Astrocyte (in vitro differentiated cells and primary cell): ENCODE measurements at regions not wholly inside any gene's neighbourhood (a gene's known extent, or its start where the extent isn't known, plus 50 kb on each side); places are given as distances from the start of the nearest gene placed in this dataset.

ENCODE experiments used
- DNase-seq: peaks from one replicate; pipeline ENCODE4 v3.0.0-alpha.2; 2010; ENCODE audit warnings: low read depth
- FAIRE-seq: peaks from 2 replicates; lab custom pipeline; 2011; peaks lifted over from hg19 to GRCh38; lab: Jason Lieb, UNC
- H2AFZ ChIP-seq: 2 replicates; pipeline ENCODE4 v1.6.0; 2012; ENCODE audit warnings: low read depth, low read length, inconsistent platforms
- H3K27ac ChIP-seq: 2 replicates; pipeline ENCODE4 v1.5.1; 2011; ENCODE audit warnings: low read depth, low read length, inconsistent platforms
- H3K27me3 ChIP-seq: 2 replicates; pipeline ENCODE4 v1.6.0; 2011; ENCODE audit warnings: low read length, inconsistent platforms; ENCODE audit not compliant: insufficient read depth
- H3K36me3 ChIP-seq: 2 replicates; pipeline ENCODE4 v1.5.1; 2011; ENCODE audit warnings: low read length, inconsistent platforms; ENCODE audit not compliant: insufficient read depth
- H3K4me1 ChIP-seq: 2 replicates; pipeline ENCODE4 v1.5.1; 2011; ENCODE audit warnings: low read length, inconsistent platforms; ENCODE audit not compliant: insufficient read depth
- H3K4me2 ChIP-seq: 2 replicates; pipeline ENCODE4 v1.6.0; 2012; ENCODE audit warnings: low read length, inconsistent platforms
- H3K4me3 ChIP-seq: 2 replicates; pipeline ENCODE4 v1.5.1; 2011; ENCODE audit warnings: low read depth, mild to moderate bottlenecking, low read length, inconsistent platforms; ENCODE audit not compliant: insufficient read depth
- H3K79me2 ChIP-seq: 2 replicates; pipeline ENCODE4 v1.6.0; 2012; ENCODE audit warnings: mild to moderate bottlenecking, low read length, inconsistent platforms; ENCODE audit not compliant: insufficient read depth
- H3K9ac ChIP-seq: 2 replicates; pipeline ENCODE4 v1.6.0; 2012; ENCODE audit warnings: mild to moderate bottlenecking, low read length, inconsistent platforms
- H3K9me3 ChIP-seq: 2 replicates; pipeline ENCODE4 v1.5.1; 2012; ENCODE audit warnings: low read depth, mild to moderate bottlenecking, low read length, inconsistent platforms; ENCODE audit not compliant: insufficient read depth
- H4K20me1 ChIP-seq: 2 replicates; pipeline ENCODE4 v1.6.0; 2012; ENCODE audit warnings: low read length, inconsistent platforms; ENCODE audit not compliant: insufficient read depth
- H3K27ac Mint-ChIP-seq: one replicate; pipeline ENCODE4 v1.8.0; 2021; ENCODE audit warnings: mild to moderate bottlenecking, mixed read lengths; ENCODE audit not compliant: unreplicated experiment
- H3K27me3 Mint-ChIP-seq: one replicate; pipeline ENCODE4 v1.8.0; 2021; ENCODE audit warnings: low read depth, mixed read lengths; ENCODE audit not compliant: unreplicated experiment
- H3K36me3 Mint-ChIP-seq: one replicate; pipeline ENCODE4 v1.8.0; 2021; ENCODE audit warnings: low read depth, mixed read lengths; ENCODE audit not compliant: unreplicated experiment
- H3K4me1 Mint-ChIP-seq: one replicate; pipeline ENCODE4 v1.8.0; 2021; ENCODE audit warnings: low read depth, mixed read lengths; ENCODE audit not compliant: unreplicated experiment
- H3K4me3 Mint-ChIP-seq: one replicate; pipeline ENCODE4 v1.8.0; 2021; ENCODE audit warnings: mild to moderate bottlenecking, moderate library complexity, mixed read lengths; ENCODE audit not compliant: unreplicated experiment
- H3K9me3 Mint-ChIP-seq: one replicate; pipeline ENCODE4 v1.8.0; 2021; ENCODE audit warnings: mild to moderate bottlenecking, mixed read lengths; ENCODE audit not compliant: unreplicated experiment
- CTCF ChIP-seq: IDR thresholded peaks from 2 replicates; pipeline ENCODE4 v1.5.1; 2011; ENCODE audit warnings: low read depth, mild to moderate bottlenecking, inconsistent platforms, low read length, moderate library complexity; ENCODE audit not compliant: insufficient read depth
- EZH2 ChIP-seq: IDR thresholded peaks from 2 replicates; pipeline ENCODE4 v1.6.1; 2012; ENCODE audit warnings: mild to moderate bottlenecking, low read length, inconsistent platforms; ENCODE audit not compliant: insufficient read depth

GRCh38 chr15:38154837-38155236 is 97.8 kb upstream of the SPRED1 start:
- Histone ChIP-seq H3K27ac (no peak overlapping the region), H3K36me3 (no peaks in the 10 kb centered on the region), H3K4me1 (no peaks in the 10 kb centered on the region), H4K20me1 (no peaks in the 10 kb centered on the region), H3K9me3 (peaks cover 3% of the 10 kb centered on the region), H3K9ac (no peak overlapping the region), H3K4me3 (no peak overlapping the region), H2AFZ (no peak overlapping the region), H3K27me3 (no peaks in the 10 kb centered on the region), H3K79me2 (no peaks in the 10 kb centered on the region), H3K4me2 (no peak overlapping the region)
- Mint-ChIP-seq H3K27ac (no peak overlapping the region), H3K4me3 (no peak overlapping the region), H3K27me3 (no peaks in the 10 kb centered on the region), H3K36me3 (peaks cover 5% of the 10 kb centered on the region), H3K9me3 (peaks cover 25% of the 10 kb centered on the region), H3K4me1 (no peaks in the 10 kb centered on the region)
- no peak for FAIRE-seq
- TF ChIP-seq CTCF (no peak), EZH2 (no peak)
- no peak for DNase-seq

GRCh38 chr15:38163658-38164057 is 89.0 kb upstream of the SPRED1 start:
- FAIRE-seq = no peak
- H3K4me2 ChIP-seq = no peak overlapping the region
- H3K27me3 Mint-ChIP-seq = no peaks in the 10 kb centered on the region

More at GRCh38 chr15:38163658-38164057, 89.0 kb upstream of the SPRED1 start:
- no peak for TF ChIP-seq EZH2
- no peak for TF ChIP-seq CTCF
- H3K36me3 ChIP-seq = no peaks in the 10 kb centered on the region
- H3K9ac ChIP-seq = no peak overlapping the region
- H3K27me3 ChIP-seq = no peaks in the 10 kb centered on the region
- H3K36me3 Mint-ChIP-seq = no peaks in the 10 kb centered on the region
- no peaks in the 10 kb centered on the region for H3K79me2 ChIP-seq
- no peak overlapping the region for H3K27ac Mint-ChIP-seq
- H3K4me1 ChIP-seq = no peaks in the 10 kb centered on the region
- no peak overlapping the region for H2AFZ ChIP-seq
- no peaks in the 10 kb centered on the region for H3K9me3 Mint-ChIP-seq
- H3K4me3 ChIP-seq = no peak overlapping the region
- H3K9me3 ChIP-seq = no peaks in the 10 kb centered on the region
- peaks cover 4% of the 10 kb centered on the region for H3K4me1 Mint-ChIP-seq
- DNase-seq = no peak
- H3K4me3 Mint-ChIP-seq = no peak overlapping the region
- H3K27ac ChIP-seq = no peak overlapping the region
- H4K20me1 ChIP-seq = no peaks in the 10 kb centered on the region
